Heart left ventricle (tissue), 16 donors: ENCODE measurements at regions not wholly inside any gene's neighbourhood (a gene's known extent, or its start where the extent isn't known, plus 50 kb on each side); places are given as distances from the start of the nearest gene placed in this dataset.
"Not testable (repeated sequence)": the region's sequence is repeated elsewhere in the genome, so short reads cannot be mapped to it uniquely, and the experiment has no call there.

Experiments
- ATAC-seq, 4 donors: fragments of 200-7000 bp; cut with Tn5 transposase; one replicate each; pipeline ENCODE4 v1.9.1; 2020 to 2022; ENCODE audit warnings: moderate library complexity in 4 of 4, mild to moderate bottlenecking in 3 of 4, moderate number of reproducible peaks in 1 of 4
- DNase-seq, 5 donors: peaks; one replicate each; pipeline ENCODE4 v3.0.0-alpha.2; 2020
- H3K27ac ChIP-seq, 12 donors: fragments of 200-600 bp; sonication (generic) in 4 of 12; one replicate each; pipeline versions ENCODE4 v1.5.0 to v1.8.0; 2016 to 2022; ENCODE audit warnings: mild to moderate bottlenecking in 2 of 12
- H3K27me3 ChIP-seq, 9 donors: fragments of 200-600 bp; sonication (generic) in 2 of 9; one replicate each; pipeline versions ENCODE4 v1.5.1 to v1.8.0; 2016 to 2022; ENCODE audit warnings: mild to moderate bottlenecking in 3 of 9
- H3K36me3 ChIP-seq, 9 donors: fragments of 200-600 bp; sonication (generic) in 2 of 9; one replicate each; pipeline versions ENCODE4 v1.5.0 to v1.8.0; 2018 to 2022; ENCODE audit warnings: mild to moderate bottlenecking in 2 of 9
- H3K4me1 ChIP-seq, 12 donors: fragments of 200-600 bp; sonication (generic) in 4 of 12; one replicate each; pipeline versions ENCODE4 v1.5.0 to v1.8.0; 2016 to 2022; ENCODE audit warnings: mild to moderate bottlenecking in 3 of 12
- H3K4me3 ChIP-seq, 12 donors: fragments of 200-600 bp; sonication (generic) in 4 of 12; one replicate each; pipeline versions ENCODE4 v1.5.0 to v1.8.0; 2017 to 2022; ENCODE audit warnings: mild to moderate bottlenecking in 9 of 12, moderate library complexity in 4 of 12
- H3K9me3 ChIP-seq, 12 donors: fragments of 200-600 bp; sonication (generic) in 4 of 12; one replicate each; pipeline versions ENCODE4 v1.5.0 to v1.8.0; 2016 to 2022; ENCODE audit warnings: mild to moderate bottlenecking in 1 of 12
- CTCF ChIP-seq, 12 donors: fragments of 200-600 bp; sonication (generic) in 4 of 12; IDR thresholded peaks; one replicate each; pipeline versions ENCODE4 v1.5.0 to v1.8.0; 2018 to 2022; ENCODE audit warnings: antibody characterized with exemption in 12 of 12, mild to moderate bottlenecking in 5 of 12
- POLR2A ChIP-seq, 2 donors: fragments of 450-650 bp; IDR thresholded peaks; one replicate each; pipeline ENCODE4 v1.6.1; 2017; ENCODE audit warnings: antibody characterized with exemption in 2 of 2, mild to moderate bottlenecking in 2 of 2, moderate library complexity in 2 of 2
- WGBS, 4 donors: extraction: QIAGEN DNeasy Blood & Tissue Kit in 2 of 4; methylation state at CpG; one replicate each; pipeline versions ENCODE4 v1.1.5 to v1.1.7; 2013 to 2018; 5-methylcytosine and 5-hydroxymethylcytosine counted together
- intact Hi-C, 10 donors: fragments of 100-400 bp; cut with DNase I; formaldehyde crosslinking; loops; one replicate each; pipeline versions ENCODE4 v1.11.1 to v1.14.2; 2022
- donor health status: ischemic (EF 13 %, LVEDD 7.1; RV severe dilation, severe dysfunction).
- donor health status: healthy with polysubstance abuse.
- donor health status: DM: no; HTN: yes; CAD: no.
- donor health status: DM: no; HTN: no; CAD: no.
- donor health status: ischemic (EF 25% LVEDD 6.9; RV normal size, moderate dysfunction).
- donor health status: ischemic (EF 25% LVEDD 5.7; RV mildly dilated, moderate dysfunction).
- donor health status: healthy.
- donor health status: DM: yes; HTN: yes; CAD: no.
- donor health status: ischemic (EF 35%, LVEDD 5.7; RV mildly dilated, moderate dysfunction).
- donor health status: nonischemic (EF 11% LVEDD 7.7; RV severe dilation, severe dysfunction).
- donor health status: DM: yes; HTN: yes; CAD: no.
- donor health status: PGD.
- donor health status: ischemic (EF 29% LVEDD 5.4; RV normal size, mild dysfunction).
- donor health status: nonischemic (EF 23%, LVEDD 6.1; RV moderate dilation, normal function).

GRCh38 chr1:70504821-70505193, 93.7 kb downstream of the CTH start:
- Histone ChIP-seq H3K27ac (no peak overlapping the region), H3K36me3 (no peaks in the 10 kb centered on the region), H3K9me3 (no peaks in the 10 kb centered on the region), H3K4me1 (peaks cover 0 to 6% (median 0%) of the 10 kb centered on the region in 12 donors), H3K27me3 (peaks cover 0 to under 1% (median 0%) of the 10 kb centered on the region in 9 donors), H3K4me3 (no peak overlapping the region)
- ATAC-seq: no peak
- intact Hi-C loops: loop anchor here in 5 of 10 donors (5.0 kb wide), 2 partner anchors 68 to 373 kb away; no protein-coding TSS in a partner anchor
- no peak for DNase-seq
- WGBS, 4 donors: 27 to 40% (median 34%) methylated on average over 2 of the region's 2 CpGs
- TF ChIP-seq POLR2A (IDR thresholded peaks at IDR 0.05) (no peak), CTCF (IDR thresholded peaks at IDR 0.05) (no peak)

- not testable (repeated sequence) for ATAC-seq, H3K27me3 ChIP-seq, H3K9me3 ChIP-seq, DNase-seq, H3K4me3 ChIP-seq, H3K36me3 ChIP-seq, H3K4me1 ChIP-seq, H3K27ac ChIP-seq
- WGBS, 4 donors: 84 to 94% (median 91%) methylated on average over 3 of the region's 3 CpGs
- intact Hi-C loops: loop anchor here in 5 of 10 donors (5.0 kb wide), 2 partner anchors 71 to 376 kb away; no protein-coding TSS in a partner anchor
These were observed 96.9 kb downstream of the CTH start for GRCh38 chr1:70507991-70508390.

GRCh38 chr1:70509996-70510876, 99.2 kb downstream of the CTH start:
- DNase-seq (no peak), ATAC-seq (peak; percentile 58 to 87 (median 64))
- Histone ChIP-seq H3K36me3 (no peaks in the 10 kb centered on the region), H3K27me3 (peaks cover 0 to 3% (median 0%) of the 10 kb centered on the region in 9 donors), H3K27ac (no peak overlapping the region), H3K4me3 (no peak overlapping the region), H3K9me3 (no peaks in the 10 kb centered on the region), H3K4me1 (no peaks in the 10 kb centered on the region)
- WGBS, 4 donors: 60 to 68% (median 63%) methylated on average over 19 of the region's 19 CpGs
- intact Hi-C loops: loop anchor here (1.0 to 10.0 kb wide), 7 partner anchors 73 to 383 kb away; no protein-coding TSS in a partner anchor
- TF ChIP-seq POLR2A (IDR thresholded peaks at IDR 0.05) (no peak), CTCF (IDR thresholded peaks at IDR 0.05) (peak; percentile 46 to 76 (median 66))

GRCh38 chr1:70517444-70517843, 106.4 kb downstream of the CTH start:
- ATAC-seq (no peak), DNase-seq (no peak)
- Histone ChIP-seq H3K9me3 (no peaks in the 10 kb centered on the region), H3K4me3 (no peak overlapping the region), H3K36me3 (no peaks in the 10 kb centered on the region), H3K27ac (no peak overlapping the region), H3K4me1 (no peaks in the 10 kb centered on the region), H3K27me3 (no peaks in the 10 kb centered on the region)
- no peak for TF ChIP-seq CTCF (IDR thresholded peaks at IDR 0.05)
- no peak for TF ChIP-seq POLR2A (IDR thresholded peaks at IDR 0.05)
- intact Hi-C loops: loop anchor here in 1 of 10 donors (10.0 kb wide), 1 partner anchor 383 kb away; no protein-coding TSS in a partner anchor
- 66 to 86% (median 78%) methylated on average over 2 of the region's 2 CpGs for WGBS, 4 donors
